Esophagus muscularis mucosa (tissue), 4 donors: ENCODE measurements at regions not wholly inside any gene's neighbourhood (a gene's known extent, or its start where the extent isn't known, plus 50 kb on each side); places are given as distances from the start of the nearest gene placed in this dataset.

Source experiments
- DNase-seq: peaks from one replicate; pipeline ENCODE4 v3.0.0-alpha.2; 2017; ENCODE audit errors: extremely low spot score
- H3K27ac ChIP-seq, 4 donors: fragments of 200-600 bp; sonication (generic); replicated peaks in 1 of 4; 1 replicate in 3 of 4; 2 replicates in 1 of 4; pipeline ENCODE4 v1.5.1; 2016 to 2019; ENCODE audit warnings: mild to moderate bottlenecking in 1 of 4
- H3K27me3 ChIP-seq, 4 donors: fragments of 200-600 bp; sonication (generic); one replicate each; pipeline versions ENCODE4 v1.5.1 to v1.6.0; 2016 to 2019
- H3K36me3 ChIP-seq, 4 donors: fragments of 200-600 bp; sonication (generic); one replicate each; pipeline ENCODE4 v1.5.1; 2016 to 2019
- H3K4me1 ChIP-seq, 4 donors: fragments of 200-600 bp; sonication (generic); one replicate each; pipeline ENCODE4 v1.5.1; 2016 to 2019
- H3K4me3 ChIP-seq, 4 donors: fragments of 200-600 bp; sonication (generic); 1 replicate in 2 of 4; 2 replicates in 2 of 4; pipeline ENCODE4 v1.5.1; 2016 to 2019; ENCODE audit warnings: mild to moderate bottlenecking in 4 of 4, moderate library complexity in 1 of 4
- H3K9me3 ChIP-seq, 4 donors: fragments of 200-600 bp; sonication (generic); 1 replicate in 3 of 4; 2 replicates in 1 of 4; pipeline ENCODE4 v1.5.1; 2016 to 2019
- CTCF ChIP-seq, 3 experiments: fragments of 200-600 bp in 2 of 3; fragments of 450-650 bp in 1 of 3; sonication (generic) in 2 of 3; IDR thresholded peaks; one replicate each; pipeline ENCODE4 v1.5.1; 2017 to 2019; ENCODE audit warnings: antibody characterized with exemption in 3 of 3, mild to moderate bottlenecking in 2 of 3, moderate library complexity in 1 of 3
- EP300 ChIP-seq: sonication (generic); formaldehyde crosslinking; IDR thresholded peaks from one replicate; pipeline ENCODE4 v1.6.1; 2017; ENCODE audit warnings: antibody characterized with exemption
- POLR2A ChIP-seq: fragments of 450-650 bp; IDR thresholded peaks from one replicate; pipeline ENCODE4 v1.6.1; 2017; ENCODE audit warnings: antibody characterized with exemption, moderate library complexity, mild to moderate bottlenecking, low read depth
- POLR2AphosphoS5 ChIP-seq, 2 donors: sonication (generic); formaldehyde crosslinking; IDR thresholded peaks; one replicate each; pipeline ENCODE4 v1.6.1; 2017; ENCODE audit warnings: antibody characterized with exemption in 2 of 2
- WGBS: methylation state at CpG from one replicate; pipeline ENCODE4 v1.1.5; 2018; 5-methylcytosine and 5-hydroxymethylcytosine counted together
- intact Hi-C: fragments of 100-400 bp; cut with DNase I; formaldehyde crosslinking; loops from one replicate; pipeline ENCODE4 v1.15.1; 2023

DNA sequence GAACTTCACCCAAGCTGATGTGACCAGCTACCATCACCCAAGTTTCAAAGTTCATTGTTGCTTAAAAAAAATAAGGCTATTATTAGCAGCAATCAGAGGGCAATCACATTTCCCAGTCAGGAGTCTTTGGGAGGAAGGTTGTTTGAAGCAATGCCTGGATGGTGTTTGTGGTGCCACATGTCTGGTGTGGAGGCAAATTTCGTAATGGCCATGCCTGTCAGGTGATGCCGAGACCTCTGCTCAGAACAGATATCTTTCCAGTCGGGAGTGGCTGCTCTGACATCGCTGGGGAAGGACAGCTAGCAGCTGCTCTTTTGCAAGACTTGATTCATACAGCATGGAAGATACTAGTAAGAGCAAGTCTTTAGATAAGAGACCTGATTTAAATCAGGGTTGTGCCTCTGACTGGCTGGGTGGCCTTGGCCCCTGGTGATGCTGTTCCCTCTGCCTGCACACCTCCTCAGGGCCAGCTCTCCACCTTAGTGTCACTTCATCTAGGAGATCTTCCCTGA, 187.8 kb upstream of the JUN start:
- intact Hi-C loops, result no loop called here
- TF ChIP-seq CTCF (IDR thresholded peaks at IDR 0.05) (no peak), POLR2AphosphoS5 (IDR thresholded peaks at IDR 0.05) (peak in 1 of 2 donors; percentile 53), POLR2A (no peak), EP300 (no peak)
- H3K4me1 ChIP-seq, result peaks cover 18 to 30% (median 23%) of the 10 kb centered on the region in 4 donors
- H3K27ac ChIP-seq, result no peak overlapping the region
- H3K4me3 ChIP-seq, result no peak overlapping the region
- H3K27me3 ChIP-seq, result no peaks in the 10 kb centered on the region
- H3K9me3 ChIP-seq, result no peaks in the 10 kb centered on the region
- DNase-seq, result no peak
- WGBS, result 77% methylated on average over 4 of the region's 4 CpGs
- no peaks in the 10 kb centered on the region for H3K36me3 ChIP-seq

GRCh38 chr1:58975888-58976287, 192.0 kb upstream of the JUN start:
- WGBS, result 92% methylated on average over 3 of the region's 3 CpGs
- Histone ChIP-seq H3K4me3 (no peak overlapping the region), H3K4me1 (peaks cover 0 to 8% (median 7%) of the 10 kb centered on the region in 4 donors), H3K36me3 (no peaks in the 10 kb centered on the region), H3K9me3 (no peaks in the 10 kb centered on the region), H3K27ac (no peak overlapping the region), H3K27me3 (no peaks in the 10 kb centered on the region)
- intact Hi-C loops, result no loop called here
- no peak for DNase-seq
- TF ChIP-seq POLR2A, result no peak
- no peak for TF ChIP-seq CTCF (IDR thresholded peaks at IDR 0.05)
- TF ChIP-seq EP300, result no peak
- no peak for TF ChIP-seq POLR2AphosphoS5 (IDR thresholded peaks at IDR 0.05)

GRCh38 chr1:58976294-58976693, 192.4 kb upstream of the JUN start:
- 100% methylated on average over 1 of the region's 1 CpG for WGBS
- no peaks in the 10 kb centered on the region for H3K27me3 ChIP-seq
- DNase-seq, result no peak
- H3K36me3 ChIP-seq, result no peaks in the 10 kb centered on the region
- TF ChIP-seq EP300 (no peak), POLR2AphosphoS5 (IDR thresholded peaks at IDR 0.05) (no peak), POLR2A (no peak), CTCF (IDR thresholded peaks at IDR 0.05) (no peak)
- H3K4me1 ChIP-seq, result peaks cover 0 to 8% (median 7%) of the 10 kb centered on the region in 4 donors
- H3K4me3 ChIP-seq, result no peak overlapping the region
- intact Hi-C loops, result no loop called here
- H3K27ac ChIP-seq, result no peak overlapping the region
- H3K9me3 ChIP-seq, result no peaks in the 10 kb centered on the region

DNA sequence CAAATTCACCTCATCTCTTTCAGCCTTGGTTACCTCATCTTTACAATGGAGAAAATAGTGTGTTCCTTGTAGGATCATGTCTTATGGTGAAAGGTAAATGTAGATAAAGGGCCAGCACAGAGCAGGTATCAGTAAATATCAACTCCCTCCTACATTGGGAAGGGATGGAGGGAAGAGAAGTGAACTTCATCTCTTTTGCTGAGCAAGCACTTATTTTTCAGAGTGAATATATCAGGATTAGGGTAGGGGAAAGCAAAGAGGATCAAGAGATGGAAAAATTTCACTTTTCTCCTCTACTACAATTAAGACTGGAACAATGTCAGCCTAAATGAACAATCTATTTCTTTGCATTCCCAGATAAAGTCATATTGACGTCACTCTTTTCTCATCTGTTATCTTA, 193.8 kb upstream of the JUN start:
- intact Hi-C loops, result no loop called here
- H3K27me3 ChIP-seq, result no peaks in the 10 kb centered on the region
- H3K27ac ChIP-seq, result no peak overlapping the region
- H3K4me3 ChIP-seq, result no peak overlapping the region
- TF ChIP-seq POLR2AphosphoS5 (IDR thresholded peaks at IDR 0.05), result no peak
- WGBS, result 88% methylated on average over 1 of the region's 1 CpG
- no peaks in the 10 kb centered on the region for H3K36me3 ChIP-seq
- no peak for DNase-seq
- H3K4me1 ChIP-seq, result peaks cover 5 to 9% (median 6%) of the 10 kb centered on the region in 4 donors
- H3K9me3 ChIP-seq, result no peaks in the 10 kb centered on the region

GRCh38 chr1:58978096-58978495, 194.2 kb upstream of the JUN start:
- no peaks in the 10 kb centered on the region for H3K36me3 ChIP-seq
- intact Hi-C loops, result no loop called here
- no peak for TF ChIP-seq CTCF (IDR thresholded peaks at IDR 0.05)
- TF ChIP-seq POLR2A, result no peak
- TF ChIP-seq POLR2AphosphoS5 (IDR thresholded peaks at IDR 0.05), result no peak
- TF ChIP-seq EP300, result no peak
- no peak overlapping the region for H3K27ac ChIP-seq
- no peak overlapping the region for H3K4me3 ChIP-seq
- no peaks in the 10 kb centered on the region for H3K27me3 ChIP-seq
- peaks cover 10 to 14% (median 11%) of the 10 kb centered on the region in 4 donors for H3K4me1 ChIP-seq
- 94% methylated on average over 2 of the region's 2 CpGs for WGBS
- H3K9me3 ChIP-seq, result no peaks in the 10 kb centered on the region
- DNase-seq, result no peak
